NOMO-1 treated with dmso at 0.1 percent for 144 hours (cell line): ENCODE measurements at regions not wholly inside any gene's neighbourhood (a gene's known extent, or its start where the extent isn't known, plus 50 kb on each side); places are given as distances from the start of the nearest gene placed in this dataset.
"Not testable (repeated sequence)": the region's sequence is repeated elsewhere in the genome, so short reads cannot be mapped to it uniquely, and the experiment has no call there.

ENCODE experiments used
- DNase-seq: peaks from one replicate; lab custom pipeline; 2025; ENCODE audit not compliant: unreplicated experiment; lab: John Stamatoyannopoulos, UW

- DNase-seq: no peak
These were observed 96.3 kb upstream of the THUMPD2 start for GRCh38 chr2:39875182-39875913.

- DNase-seq: no peak
These were observed 95.2 kb upstream of the THUMPD2 start for GRCh38 chr2:39874236-39874635.

GRCh38 chr2:39873586-39873985, 94.5 kb upstream of the THUMPD2 start:
- no peak for DNase-seq

- no peak for DNase-seq
These were observed 93.7 kb upstream of the THUMPD2 start for GRCh38 chr2:39872748-39873147.

GRCh38 chr2:39871291-39871761, 92.3 kb upstream of the THUMPD2 start:
- no peak for DNase-seq

GRCh38 chr2:39870871-39871270, 91.8 kb upstream of the THUMPD2 start:
- DNase-seq: no peak

GRCh38 chr2:39867268-39867667, 88.2 kb upstream of the THUMPD2 start:
- no peak for DNase-seq

- DNase-seq: no peak
These were observed 86.7 kb upstream of the THUMPD2 start for GRCh38 chr2:39865751-39866150.

GRCh38 chr2:39863672-39864071, 84.6 kb upstream of the THUMPD2 start:
- DNase-seq: not testable (repeated sequence)

- DNase-seq: no peak
These were observed 81.5 kb upstream of the THUMPD2 start for GRCh38 chr2:39860538-39860937.

GRCh38 chr2:39858677-39859076, 79.6 kb upstream of the THUMPD2 start:
- no peak for DNase-seq

- no peak for DNase-seq
These were observed 76.8 kb upstream of the THUMPD2 start for GRCh38 chr2:39855856-39856255.

GRCh38 chr2:39854771-39855170, 75.7 kb upstream of the THUMPD2 start:
- DNase-seq: no peak

GRCh38 chr2:39852831-39853230, 73.8 kb upstream of the THUMPD2 start:
- no peak for DNase-seq

- peak; percentile 11 for DNase-seq
These were observed 72.6 kb upstream of the THUMPD2 start for GRCh38 chr2:39851651-39852110.

GRCh38 chr2:39851251-39851650, 72.2 kb upstream of the THUMPD2 start:
- DNase-seq: no peak

- no peak for DNase-seq
These were observed 71.0 kb upstream of the THUMPD2 start for GRCh38 chr2:39849982-39850526.

- DNase-seq: no peak
These were observed 70.0 kb upstream of the THUMPD2 start for GRCh38 chr2:39849064-39849463.

- DNase-seq: no peak
These were observed 66.5 kb upstream of the THUMPD2 start for GRCh38 chr2:39845460-39846146.

GRCh38 chr2:39839261-39839848, 60.3 kb upstream of the THUMPD2 start:
- DNase-seq: no peak

- no peak for DNase-seq
These were observed 59.5 kb upstream of the THUMPD2 start for GRCh38 chr2:39838589-39838988.
